Right lobe of liver (tissue), 4 donors: ENCODE measurements at regions not wholly inside any gene's neighbourhood (a gene's known extent, or its start where the extent isn't known, plus 50 kb on each side); places are given as distances from the start of the nearest gene placed in this dataset.

Source experiments
- POLR2A ChIP-seq: fragments of 450-650 bp; IDR thresholded peaks from one replicate; pipeline ENCODE4 v1.6.1; 2017; ENCODE audit warnings: antibody characterized with exemption, mild to moderate bottlenecking
- TF ChIP-seq, protein P1 (sequence below), 4 donors: fragments of 200-600 bp in 3 of 4; fragments of 450-650 bp in 1 of 4; IDR thresholded peaks; one replicate each; pipeline versions ENCODE4 v1.5.1 to v1.8.0; 2016 to 2022; ENCODE audit warnings: antibody characterized with exemption in 4 of 4, mild to moderate bottlenecking in 2 of 4
- donor health status: DM: no; HTN: no; CAD: no.
- donor health status: DM: no; HTN: no; CAD: no.
- donor health status: DM: no; HTN: yes; CAD: no.

DNA sequence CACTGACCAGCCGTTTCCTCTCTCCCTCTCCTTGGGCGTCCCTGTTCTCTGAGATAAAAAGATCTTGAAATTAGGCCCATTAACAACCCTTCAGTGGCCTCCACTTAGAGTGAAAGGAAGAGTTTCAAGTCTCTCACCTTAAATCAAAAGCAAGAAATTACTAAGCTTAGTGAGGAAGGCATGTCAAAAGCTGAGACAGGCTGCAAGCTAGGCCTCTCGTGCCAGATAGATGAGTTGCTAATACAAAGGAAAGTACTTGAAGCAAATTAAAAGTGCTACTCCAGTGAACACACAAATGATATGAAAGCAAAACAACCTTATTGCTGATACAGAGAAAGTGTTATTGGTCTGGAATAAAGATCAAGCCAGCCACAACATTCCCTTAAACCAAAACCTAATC is 331.3 kb upstream of the SEMA6A start:
- TF ChIP-seq, protein P1, sequence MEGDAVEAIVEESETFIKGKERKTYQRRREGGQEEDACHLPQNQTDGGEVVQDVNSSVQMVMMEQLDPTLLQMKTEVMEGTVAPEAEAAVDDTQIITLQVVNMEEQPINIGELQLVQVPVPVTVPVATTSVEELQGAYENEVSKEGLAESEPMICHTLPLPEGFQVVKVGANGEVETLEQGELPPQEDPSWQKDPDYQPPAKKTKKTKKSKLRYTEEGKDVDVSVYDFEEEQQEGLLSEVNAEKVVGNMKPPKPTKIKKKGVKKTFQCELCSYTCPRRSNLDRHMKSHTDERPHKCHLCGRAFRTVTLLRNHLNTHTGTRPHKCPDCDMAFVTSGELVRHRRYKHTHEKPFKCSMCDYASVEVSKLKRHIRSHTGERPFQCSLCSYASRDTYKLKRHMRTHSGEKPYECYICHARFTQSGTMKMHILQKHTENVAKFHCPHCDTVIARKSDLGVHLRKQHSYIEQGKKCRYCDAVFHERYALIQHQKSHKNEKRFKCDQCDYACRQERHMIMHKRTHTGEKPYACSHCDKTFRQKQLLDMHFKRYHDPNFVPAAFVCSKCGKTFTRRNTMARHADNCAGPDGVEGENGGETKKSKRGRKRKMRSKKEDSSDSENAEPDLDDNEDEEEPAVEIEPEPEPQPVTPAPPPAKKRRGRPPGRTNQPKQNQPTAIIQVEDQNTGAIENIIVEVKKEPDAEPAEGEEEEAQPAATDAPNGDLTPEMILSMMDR (IDR thresholded peaks at IDR 0.05): no peak
- no peak for TF ChIP-seq POLR2A
